PC-3 (cell line): ENCODE measurements at regions not wholly inside any gene's neighbourhood (a gene's known extent, or its start where the extent isn't known, plus 50 kb on each side); places are given as distances from the start of the nearest gene placed in this dataset.

Experiments
- EZH2 ChIP-seq: fragments of 300-600 bp; sonication (generic); IDR thresholded peaks from one replicate; pipeline ENCODE4 v1.6.1; 2017; ENCODE audit warnings: antibody characterized with exemption, mild to moderate bottlenecking, low read length; ENCODE audit not compliant: unreplicated experiment
- EZH2phosphoT487 ChIP-seq: fragments of 300-600 bp; sonication (generic); IDR thresholded peaks from 2 replicates; pipeline ENCODE4 v1.6.1; 2018; ENCODE audit warnings: mild to moderate bottlenecking, antibody characterized with exemption, low read length, borderline replicate concordance
- TF ChIP-seq, protein P1 (sequence below): fragments of 300-600 bp; sonication (generic); conservative IDR thresholded peaks from 2 replicates; pipeline ENCODE4 v1.5.1; 2017; ENCODE audit warnings: antibody characterized with exemption, low read depth, mild to moderate bottlenecking, low read length

DNA sequence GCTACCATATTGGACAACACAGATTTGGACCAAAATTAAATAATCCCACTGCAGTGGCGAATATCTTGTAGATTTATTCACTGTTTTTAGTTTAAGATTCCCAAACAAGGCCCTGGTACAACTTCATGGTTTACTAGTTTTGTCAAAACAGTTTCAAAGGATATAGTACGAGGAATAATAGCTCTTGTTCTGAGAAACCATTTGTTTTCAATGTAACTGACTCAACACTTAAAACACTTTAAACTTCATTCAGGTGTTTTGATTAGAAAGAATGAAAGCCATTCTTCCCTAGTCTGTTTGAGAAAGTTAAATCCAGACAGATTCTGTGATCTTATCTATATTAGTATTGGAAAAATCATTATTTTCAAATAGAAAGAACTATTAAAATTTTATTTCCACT is 276.4 kb upstream of the MKLN1 start:
- TF ChIP-seq, protein P1, sequence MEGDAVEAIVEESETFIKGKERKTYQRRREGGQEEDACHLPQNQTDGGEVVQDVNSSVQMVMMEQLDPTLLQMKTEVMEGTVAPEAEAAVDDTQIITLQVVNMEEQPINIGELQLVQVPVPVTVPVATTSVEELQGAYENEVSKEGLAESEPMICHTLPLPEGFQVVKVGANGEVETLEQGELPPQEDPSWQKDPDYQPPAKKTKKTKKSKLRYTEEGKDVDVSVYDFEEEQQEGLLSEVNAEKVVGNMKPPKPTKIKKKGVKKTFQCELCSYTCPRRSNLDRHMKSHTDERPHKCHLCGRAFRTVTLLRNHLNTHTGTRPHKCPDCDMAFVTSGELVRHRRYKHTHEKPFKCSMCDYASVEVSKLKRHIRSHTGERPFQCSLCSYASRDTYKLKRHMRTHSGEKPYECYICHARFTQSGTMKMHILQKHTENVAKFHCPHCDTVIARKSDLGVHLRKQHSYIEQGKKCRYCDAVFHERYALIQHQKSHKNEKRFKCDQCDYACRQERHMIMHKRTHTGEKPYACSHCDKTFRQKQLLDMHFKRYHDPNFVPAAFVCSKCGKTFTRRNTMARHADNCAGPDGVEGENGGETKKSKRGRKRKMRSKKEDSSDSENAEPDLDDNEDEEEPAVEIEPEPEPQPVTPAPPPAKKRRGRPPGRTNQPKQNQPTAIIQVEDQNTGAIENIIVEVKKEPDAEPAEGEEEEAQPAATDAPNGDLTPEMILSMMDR, result no peak
- no peak for TF ChIP-seq EZH2
- no peak for TF ChIP-seq EZH2phosphoT487
